Uterus (tissue), 2 donors: ENCODE measurements at regions not wholly inside any gene's neighbourhood (a gene's known extent, or its start where the extent isn't known, plus 50 kb on each side); places are given as distances from the start of the nearest gene placed in this dataset.

ENCODE experiments used
- POLR2A ChIP-seq, 2 donors: fragments of 450-650 bp; IDR thresholded peaks; one replicate each; pipeline ENCODE4 v1.6.1; 2016; ENCODE audit warnings: antibody characterized with exemption in 2 of 2, mild to moderate bottlenecking in 1 of 2, moderate library complexity in 1 of 2
- TF ChIP-seq, protein P1 (sequence below), 4 experiments: fragments of 200-600 bp in 2 of 4; fragments of 450-650 bp in 2 of 4; sonication (generic) in 2 of 4; IDR thresholded peaks; one replicate each; pipeline ENCODE4 v1.5.1; 2016 to 2019; ENCODE audit warnings: antibody characterized with exemption in 4 of 4, mild to moderate bottlenecking in 2 of 4, moderate library complexity in 1 of 4

DNA sequence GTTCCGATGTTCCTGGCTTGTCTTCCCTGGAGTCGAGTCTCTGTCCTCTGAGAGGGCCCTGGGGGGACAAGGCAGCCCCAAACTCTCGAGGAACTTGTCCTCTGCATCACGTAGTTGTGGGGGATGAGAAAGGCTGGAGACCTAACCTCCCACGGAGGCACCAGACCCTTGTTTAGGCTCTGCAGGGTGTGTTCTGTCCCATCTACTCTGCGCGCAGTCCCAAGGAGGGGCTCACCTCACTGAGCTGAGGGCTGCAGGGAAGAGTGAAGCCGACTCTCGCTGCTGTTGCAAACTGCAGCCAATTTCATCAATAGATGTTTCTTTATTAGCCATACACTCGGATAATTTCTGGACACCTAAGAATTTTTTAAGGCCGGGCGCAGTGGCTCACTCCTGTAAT lies 186.7 kb upstream of the ADARB2 start:
- TF ChIP-seq, protein P1, sequence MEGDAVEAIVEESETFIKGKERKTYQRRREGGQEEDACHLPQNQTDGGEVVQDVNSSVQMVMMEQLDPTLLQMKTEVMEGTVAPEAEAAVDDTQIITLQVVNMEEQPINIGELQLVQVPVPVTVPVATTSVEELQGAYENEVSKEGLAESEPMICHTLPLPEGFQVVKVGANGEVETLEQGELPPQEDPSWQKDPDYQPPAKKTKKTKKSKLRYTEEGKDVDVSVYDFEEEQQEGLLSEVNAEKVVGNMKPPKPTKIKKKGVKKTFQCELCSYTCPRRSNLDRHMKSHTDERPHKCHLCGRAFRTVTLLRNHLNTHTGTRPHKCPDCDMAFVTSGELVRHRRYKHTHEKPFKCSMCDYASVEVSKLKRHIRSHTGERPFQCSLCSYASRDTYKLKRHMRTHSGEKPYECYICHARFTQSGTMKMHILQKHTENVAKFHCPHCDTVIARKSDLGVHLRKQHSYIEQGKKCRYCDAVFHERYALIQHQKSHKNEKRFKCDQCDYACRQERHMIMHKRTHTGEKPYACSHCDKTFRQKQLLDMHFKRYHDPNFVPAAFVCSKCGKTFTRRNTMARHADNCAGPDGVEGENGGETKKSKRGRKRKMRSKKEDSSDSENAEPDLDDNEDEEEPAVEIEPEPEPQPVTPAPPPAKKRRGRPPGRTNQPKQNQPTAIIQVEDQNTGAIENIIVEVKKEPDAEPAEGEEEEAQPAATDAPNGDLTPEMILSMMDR (IDR thresholded peaks at IDR 0.05), result no peak
- TF ChIP-seq POLR2A (IDR thresholded peaks at IDR 0.05), result no peak
